GM10266 (cell line): ENCODE measurements at regions not wholly inside any gene's neighbourhood (a gene's known extent, or its start where the extent isn't known, plus 50 kb on each side); places are given as distances from the start of the nearest gene placed in this dataset.
"Not testable (repeated sequence)": the region's sequence is repeated elsewhere in the genome, so short reads cannot be mapped to it uniquely, and the experiment has no call there.

Experiments used
- DNase-seq: peaks from one replicate; pipeline ENCODE4 v3.0.0; 2012; ENCODE audit errors: extremely low spot score
- CTCF ChIP-seq: IDR thresholded peaks from 2 replicates; pipeline ENCODE4 v1.5.1; 2012; ENCODE audit warnings: mild to moderate bottlenecking, low read depth; ENCODE audit not compliant: control insufficient read depth, insufficient read depth; ENCODE audit errors: missing control alignments

- no peak for DNase-seq
- TF ChIP-seq CTCF = no peak
These were observed 228.9 kb downstream of the RNF144A start for GRCh38 chr2:7146151-7146550.

- no peak for DNase-seq
- TF ChIP-seq CTCF = no peak
These were observed 237.4 kb downstream of the RNF144A start for GRCh38 chr2:7154656-7155055.

GRCh38 chr2:7161501-7161900, 244.3 kb downstream of the RNF144A start:
- TF ChIP-seq CTCF = no peak
- no peak for DNase-seq

GRCh38 chr2:7165736-7166135, 248.5 kb downstream of the RNF144A start:
- no peak for TF ChIP-seq CTCF

GRCh38 chr2:7167801-7168411, 250.7 kb downstream of the RNF144A start:
- no peak for DNase-seq
- no peak for TF ChIP-seq CTCF

More at GRCh38 chr2:7165736-7166135, 248.5 kb downstream of the RNF144A start:
- no peak for DNase-seq

- no peak for DNase-seq
- TF ChIP-seq CTCF = no peak
These were observed 252.4 kb downstream of the RNF144A start for GRCh38 chr2:7169593-7169992.

GRCh38 chr2:7178996-7179395, 261.8 kb downstream of the RNF144A start:
- not testable (repeated sequence) for DNase-seq
